SKM-1 treated with dmso at 0.1 percent for 144 hours (cell line): ENCODE measurements at regions not wholly inside any gene's neighbourhood (a gene's known extent, or its start where the extent isn't known, plus 50 kb on each side); places are given as distances from the start of the nearest gene placed in this dataset.
"Not testable (repeated sequence)": the region's sequence is repeated elsewhere in the genome, so short reads cannot be mapped to it uniquely, and the experiment has no call there.

ENCODE experiments used
- DNase-seq: peaks from one replicate; lab custom pipeline; 2025; ENCODE audit not compliant: unreplicated experiment; lab: John Stamatoyannopoulos, UW

DNA sequence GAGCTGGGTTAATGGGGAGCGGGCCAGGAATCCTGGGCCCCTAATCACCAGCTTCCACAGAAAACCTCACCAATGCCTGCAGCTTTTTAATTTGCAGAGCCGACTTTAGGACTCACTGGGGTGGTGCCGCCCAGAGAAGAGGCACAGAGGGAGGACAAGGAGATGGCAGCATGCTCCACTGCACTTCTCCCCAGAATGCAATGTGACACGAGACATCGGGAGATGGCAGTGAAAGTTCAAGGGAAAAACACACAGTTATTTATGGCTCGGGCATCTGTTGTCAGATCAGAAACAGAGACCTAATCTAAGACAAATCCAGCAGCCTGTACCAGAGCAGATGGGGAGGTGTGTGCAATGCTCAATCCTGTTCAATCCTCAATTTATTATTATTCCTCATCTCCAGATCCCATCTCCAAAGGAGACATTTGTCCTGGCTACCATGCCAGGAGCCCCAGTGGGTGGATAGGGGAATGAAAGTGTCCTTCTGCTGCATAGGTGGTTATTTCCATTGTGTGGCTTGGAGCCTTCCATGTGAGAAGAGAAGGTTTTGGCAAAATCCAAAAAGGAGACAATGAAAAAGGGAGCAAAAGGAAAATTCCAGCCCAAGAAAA is 250.0 kb downstream of the NXPE2 start:
- no peak for DNase-seq

DNA sequence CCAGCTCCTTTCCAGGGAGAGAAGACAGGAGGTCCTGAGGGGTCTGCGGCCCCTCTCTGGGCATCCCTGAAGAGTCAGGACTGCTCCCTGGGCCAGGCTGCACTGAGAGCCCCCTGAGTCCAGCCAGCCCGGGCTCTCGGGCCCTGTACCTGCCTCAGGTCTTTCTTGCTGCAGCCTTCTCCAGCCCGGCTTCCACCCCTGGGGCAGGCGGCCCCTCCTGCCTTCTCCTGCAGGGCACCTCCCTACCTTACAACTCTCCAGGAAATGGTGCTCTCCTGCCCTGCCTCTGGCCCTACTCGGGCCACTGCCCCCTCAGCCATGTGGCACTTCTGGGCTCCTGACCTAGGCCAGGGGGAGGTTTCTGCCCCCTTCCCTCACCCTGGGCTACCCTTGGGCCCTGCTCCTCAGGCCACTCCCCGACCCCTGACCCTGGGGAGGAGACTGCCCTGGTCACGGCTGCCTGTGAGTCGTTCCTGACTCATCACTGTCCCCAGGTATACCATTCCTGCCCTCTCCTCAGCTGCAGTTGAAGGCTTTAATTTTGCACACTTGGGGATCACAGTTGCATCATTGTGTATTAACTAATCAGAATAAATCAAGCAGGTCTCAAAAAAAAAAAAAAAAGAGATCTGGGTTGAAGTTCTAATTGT is 251.1 kb downstream of the NXPE2 start:
- DNase-seq = no peak

DNA sequence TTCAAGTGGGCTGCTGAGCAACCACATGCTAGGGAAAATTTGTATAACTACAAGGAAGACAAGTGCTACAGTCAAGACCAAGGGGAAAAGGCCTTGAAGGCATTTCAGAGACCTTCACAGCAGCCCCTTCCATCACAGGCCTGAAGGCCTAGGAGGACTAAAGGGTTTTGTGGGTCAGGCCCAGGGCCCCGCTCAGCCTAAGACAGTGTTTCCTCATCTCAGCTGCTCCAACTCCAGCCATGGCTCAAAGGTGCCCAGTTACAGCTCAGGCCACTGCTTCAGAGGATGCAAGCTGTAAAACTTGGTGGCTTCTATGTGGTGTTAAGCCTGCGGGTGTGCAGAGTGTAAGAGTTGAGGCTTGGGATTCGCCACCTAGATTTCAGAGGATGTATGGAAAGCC is 260.5 kb downstream of the NXPE2 start:
- DNase-seq = no peak

DNA sequence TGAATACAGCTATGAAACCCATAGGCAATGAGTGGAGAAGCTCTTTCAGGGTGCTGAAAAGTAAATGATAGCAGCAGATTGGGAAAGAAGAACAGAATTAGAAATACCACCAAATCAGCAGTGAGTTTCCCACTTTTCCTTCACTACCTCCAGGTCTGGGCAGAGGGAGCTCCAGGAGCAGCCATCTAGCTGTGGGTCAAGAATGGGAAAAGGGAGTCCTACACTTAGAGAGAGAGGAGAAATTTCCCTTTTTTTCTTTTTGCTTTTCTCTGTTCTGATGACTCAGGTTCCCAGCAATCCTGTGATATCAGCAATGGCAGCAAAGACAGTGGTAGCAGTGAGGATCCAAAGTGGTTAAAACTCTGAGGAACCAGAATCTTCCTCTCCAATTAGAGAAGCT is 263.9 kb downstream of the NXPE2 start:
- DNase-seq = no peak

DNA sequence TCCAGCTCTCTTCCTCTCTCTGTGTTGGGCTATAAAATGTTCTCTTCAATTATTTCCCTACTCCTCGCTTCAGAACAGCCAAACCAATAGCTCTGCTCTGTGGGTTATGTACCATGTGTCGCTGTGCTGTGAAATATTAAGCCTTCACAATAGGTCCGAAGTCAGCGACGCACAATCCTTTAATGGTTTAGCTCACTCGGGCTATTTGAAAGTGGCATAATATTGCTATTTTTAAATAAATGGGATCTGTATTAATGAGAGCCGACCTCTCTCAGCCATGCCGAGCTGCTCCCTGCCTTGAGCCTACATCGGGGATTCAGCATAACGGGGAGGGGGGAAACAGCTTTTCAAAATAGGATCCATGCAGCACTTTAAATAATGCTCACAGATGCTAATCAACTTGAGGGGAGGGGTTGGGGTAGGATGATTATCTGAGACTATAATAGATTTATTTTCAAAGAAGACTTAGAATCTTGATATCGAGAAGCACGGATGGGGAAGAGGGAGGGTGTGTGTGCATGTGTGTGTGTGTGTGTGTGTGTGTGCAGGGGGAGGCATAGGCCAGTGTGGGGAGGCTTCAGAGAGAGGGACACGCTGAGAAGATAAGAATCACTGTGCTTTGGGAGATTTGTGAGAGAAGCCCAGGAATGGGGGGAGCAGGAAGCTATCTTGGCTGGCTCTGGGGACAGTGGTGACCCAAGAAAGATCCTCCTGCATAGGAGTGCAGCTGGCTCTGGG is 271.5 kb downstream of the NXPE2 start:
- DNase-seq = no peak

DNA sequence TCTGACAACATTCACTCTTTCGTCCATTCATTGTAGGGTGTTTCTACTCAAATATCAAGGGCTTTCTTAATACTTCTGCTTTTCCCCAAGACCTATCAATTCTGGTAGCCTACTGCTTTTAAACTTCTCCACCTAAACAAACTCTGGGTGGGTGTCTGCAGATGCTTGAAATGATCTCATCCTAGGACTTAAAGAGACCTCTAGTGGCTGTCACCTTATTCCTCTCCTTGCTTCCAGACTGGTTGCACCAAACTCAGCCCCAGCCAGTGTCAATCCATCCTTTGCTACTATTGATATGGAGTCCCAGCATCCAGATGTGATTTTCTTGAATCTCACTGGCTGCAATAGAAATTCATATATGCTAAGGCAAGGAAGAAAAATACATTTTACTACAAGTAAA is 274.7 kb downstream of the NXPE2 start:
- DNase-seq = no peak

DNA sequence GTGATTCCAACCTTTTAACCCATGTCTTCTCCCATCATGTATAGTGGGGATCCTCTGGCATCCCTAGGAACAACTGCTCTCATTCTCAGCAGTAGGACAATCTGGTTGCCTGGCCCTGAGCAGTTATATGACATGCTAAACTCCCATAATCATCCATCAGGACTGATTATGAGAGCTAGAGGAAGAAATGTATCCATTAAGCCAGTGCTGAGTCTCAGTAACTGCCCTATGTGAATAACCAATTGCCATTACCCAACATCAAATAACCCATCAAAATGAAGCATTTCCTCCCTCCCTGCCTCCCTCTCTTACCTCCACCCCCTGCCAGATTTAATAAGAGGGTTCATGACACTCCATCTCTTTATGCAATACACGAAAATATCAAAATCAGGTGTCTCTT is 277.6 kb downstream of the NXPE2 start:
- no peak for DNase-seq

DNA sequence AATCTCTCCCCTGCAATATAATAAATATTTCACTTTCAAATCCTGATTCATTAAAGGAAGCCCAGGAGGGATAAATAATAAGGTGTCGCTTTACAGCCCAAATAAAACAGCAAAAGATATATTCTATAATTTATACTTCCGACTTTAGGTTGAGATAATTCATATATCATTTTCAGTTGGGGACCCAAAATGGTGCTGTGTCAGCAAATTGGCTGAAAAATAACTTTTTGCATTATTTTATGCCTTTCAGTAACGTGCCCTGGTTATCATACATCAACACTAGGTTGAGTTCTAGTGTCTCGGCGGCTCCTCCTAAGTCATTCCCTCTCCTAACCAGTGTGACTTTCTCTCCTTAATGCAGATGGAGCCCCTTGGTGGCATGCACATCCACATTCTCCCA is 278.2 kb downstream of the NXPE2 start:
- DNase-seq = no peak

DNA sequence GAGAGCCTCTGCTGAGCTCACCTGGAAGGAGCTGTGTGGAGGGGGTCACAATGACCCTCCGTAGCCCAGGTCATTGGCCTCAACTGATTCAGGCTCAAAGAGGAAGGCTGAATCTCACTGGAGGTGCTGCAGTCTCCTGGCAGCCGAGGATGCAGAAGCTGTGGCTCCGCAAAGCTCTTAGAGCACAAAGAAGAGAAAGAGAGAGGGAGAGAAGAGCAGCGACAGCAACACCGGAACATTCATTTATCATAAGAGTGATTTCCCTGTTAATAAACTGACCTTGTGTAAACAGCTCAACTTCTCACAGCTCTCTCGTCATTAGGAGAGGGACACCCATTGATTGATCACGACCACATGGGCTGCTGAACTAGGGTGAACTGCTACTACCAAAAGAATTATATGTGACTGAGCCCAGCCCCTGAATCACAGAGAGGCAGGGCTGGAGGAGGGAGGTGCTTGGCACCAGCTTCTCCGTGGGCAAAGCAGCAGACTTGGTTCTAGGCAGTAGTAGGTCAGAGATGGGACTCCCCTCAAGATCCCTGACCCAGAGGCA is 281.7 kb downstream of the NXPE2 start:
- no peak for DNase-seq

DNA sequence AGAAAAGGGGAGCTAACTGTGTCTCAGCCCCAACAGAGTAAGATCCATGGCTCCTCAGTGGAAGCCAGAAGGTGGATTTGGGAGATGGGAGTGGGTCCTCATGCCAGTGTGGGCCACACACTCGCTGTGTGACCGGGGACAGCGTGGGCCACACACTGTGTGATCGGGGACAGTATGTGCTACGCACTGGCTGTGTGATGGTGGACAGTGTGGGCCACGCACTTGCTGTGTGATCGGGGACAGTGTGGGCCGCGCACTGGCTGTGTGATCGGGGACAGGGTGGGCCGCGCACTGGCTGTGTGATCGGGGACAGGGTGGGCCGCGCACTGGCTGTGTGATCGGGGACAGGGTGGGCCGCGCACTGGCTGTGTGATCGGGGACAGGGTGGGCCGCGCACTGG is 282.5 kb downstream of the NXPE2 start:
- DNase-seq = not testable (repeated sequence)

DNA sequence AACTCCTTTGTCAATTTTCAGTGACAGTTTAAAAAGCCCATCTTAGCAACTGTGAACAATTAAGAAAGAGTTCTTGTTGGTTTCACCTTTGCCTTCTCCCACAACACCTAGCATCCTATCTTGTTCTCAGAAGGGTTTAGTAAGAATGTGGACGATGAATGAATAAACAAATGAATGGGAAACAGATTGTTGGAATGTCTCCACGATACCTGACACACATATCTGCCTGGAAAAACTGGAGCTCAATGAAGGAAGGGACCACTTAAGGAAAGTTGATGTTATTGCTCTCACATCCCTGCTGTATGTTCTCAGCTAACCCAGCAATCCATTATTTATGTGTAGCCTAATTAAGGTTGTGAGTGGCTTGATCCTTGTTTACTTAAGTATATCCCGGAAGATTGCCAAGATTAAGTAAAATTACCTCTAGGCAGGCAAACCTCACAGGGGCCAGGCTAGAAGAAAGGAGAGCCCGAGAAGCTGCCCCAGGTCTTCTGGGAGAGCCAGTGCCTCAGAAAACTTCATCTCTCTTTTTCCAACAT is 286.4 kb downstream of the NXPE2 start:
- no peak for DNase-seq

DNA sequence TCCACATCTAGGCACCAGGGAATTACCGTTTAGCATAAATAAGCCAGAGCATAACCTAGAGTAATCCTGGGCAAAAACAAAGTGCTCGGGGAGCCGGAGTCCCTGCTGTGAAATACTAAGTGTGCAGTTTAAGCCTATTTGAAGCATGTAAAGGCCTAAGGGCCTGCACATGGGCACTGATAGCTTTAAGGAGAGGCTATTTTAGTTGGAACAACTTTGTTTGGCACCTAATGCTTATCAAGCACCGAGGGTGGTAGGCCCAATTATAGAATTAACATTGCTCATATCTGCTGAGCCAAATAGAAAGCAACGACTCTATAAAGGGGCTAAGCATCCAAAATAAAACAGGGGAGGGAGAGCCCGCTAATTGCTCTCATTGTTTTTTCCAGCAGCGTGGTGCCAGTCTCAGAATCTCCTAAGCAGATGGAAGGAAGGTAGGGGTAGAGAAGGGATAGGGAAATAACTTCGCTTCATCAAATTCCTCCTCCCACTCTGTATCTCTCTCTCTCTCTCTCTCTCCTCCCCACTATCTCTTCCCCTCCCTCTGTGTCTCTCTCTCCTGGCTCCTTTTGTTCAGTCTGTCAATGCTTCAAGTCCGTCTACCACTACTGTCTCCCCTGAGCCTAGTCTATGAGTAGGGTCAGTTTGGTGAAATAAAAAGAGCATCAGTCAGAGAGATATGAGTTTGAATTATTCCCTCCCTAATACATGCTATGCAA is 292.8 kb downstream of the NXPE2 start:
- DNase-seq = no peak

DNA sequence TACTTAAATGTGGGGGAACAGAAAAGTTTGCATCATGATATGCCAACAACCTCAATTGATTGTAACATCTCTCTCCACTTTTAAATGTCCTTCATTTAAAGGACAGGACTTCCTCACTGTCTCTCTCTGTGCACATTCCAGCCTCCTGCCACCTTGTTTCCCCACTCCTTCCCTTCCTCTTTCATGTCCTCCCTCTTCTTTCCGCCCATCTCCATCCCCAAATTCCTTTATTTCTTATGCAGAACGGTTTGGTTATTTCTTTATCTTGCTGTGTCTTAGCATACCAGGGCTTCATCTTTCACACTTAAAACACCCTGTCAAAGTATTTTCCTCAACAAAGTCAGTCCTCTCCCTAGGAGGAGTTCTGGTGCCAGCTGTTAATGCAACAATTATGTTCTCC is 293.8 kb downstream of the NXPE2 start:
- DNase-seq = no peak

DNA sequence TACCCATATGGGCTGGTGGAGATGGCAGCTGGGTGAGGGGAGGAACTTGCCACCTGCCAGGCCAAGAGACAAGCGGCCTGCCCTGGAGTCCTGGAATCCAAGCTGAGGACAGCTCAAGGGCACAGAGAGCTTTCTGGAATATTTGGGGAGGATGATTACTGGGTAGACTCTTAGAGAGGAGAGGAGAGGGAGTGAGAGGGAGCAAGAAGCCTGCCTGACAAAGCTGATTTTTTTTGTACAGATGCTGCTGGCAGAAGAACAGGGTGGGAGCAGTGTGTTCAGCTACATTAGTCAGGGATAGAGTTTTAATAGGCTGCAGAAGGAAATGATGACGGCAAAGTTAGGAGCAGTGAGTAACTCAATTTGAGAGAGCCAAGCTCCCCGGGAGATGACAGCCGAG is 299.3 kb downstream of the NXPE2 start:
- DNase-seq = no peak

DNA sequence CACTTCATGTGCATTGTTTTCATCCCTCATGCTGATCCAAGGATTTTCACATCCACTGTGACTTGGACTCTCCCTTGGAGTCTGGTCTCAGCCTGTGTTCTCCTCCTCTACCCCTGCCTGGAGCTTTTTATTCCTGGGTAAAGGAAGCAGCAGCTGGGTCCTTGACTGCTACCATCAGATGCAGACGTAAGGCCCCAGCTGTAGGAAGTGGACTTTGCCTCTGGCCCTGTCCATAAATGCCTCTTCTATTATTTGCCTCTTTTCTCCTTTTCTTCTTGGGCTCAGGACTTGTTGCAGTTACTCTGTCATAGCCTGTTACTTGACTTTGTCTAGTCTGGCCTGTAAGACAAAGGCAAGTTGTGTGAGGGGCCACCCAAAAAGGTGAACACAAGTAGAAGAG is 303.8 kb downstream of the NXPE2 start:
- DNase-seq = no peak

DNA sequence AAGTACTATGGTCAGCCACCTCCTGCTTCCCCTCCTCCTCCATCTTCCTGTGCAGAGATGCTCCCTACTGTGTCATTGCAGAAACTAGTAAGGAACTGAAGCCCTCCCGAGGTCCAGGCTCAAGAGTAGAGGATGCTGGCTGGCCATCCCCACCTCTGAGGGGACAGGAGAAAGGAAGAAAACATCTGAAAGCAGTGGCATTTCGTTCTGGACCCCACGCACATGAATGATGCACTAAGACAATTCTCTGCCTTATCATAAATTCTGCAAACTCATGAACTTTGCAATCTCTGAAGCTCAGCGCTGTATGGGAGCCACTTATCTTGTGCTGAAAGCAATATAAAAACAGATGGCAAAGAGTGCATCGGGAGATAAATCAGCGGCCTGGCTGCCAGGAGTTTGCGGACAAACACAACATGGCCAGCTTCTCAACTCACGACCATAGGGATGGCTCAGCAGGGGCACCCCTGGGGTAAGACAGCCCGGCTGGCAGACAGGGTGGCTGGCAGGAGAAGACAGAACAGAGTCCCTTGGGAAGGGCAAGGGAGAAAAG is 306.4 kb downstream of the NXPE2 start:
- no peak for DNase-seq

DNA sequence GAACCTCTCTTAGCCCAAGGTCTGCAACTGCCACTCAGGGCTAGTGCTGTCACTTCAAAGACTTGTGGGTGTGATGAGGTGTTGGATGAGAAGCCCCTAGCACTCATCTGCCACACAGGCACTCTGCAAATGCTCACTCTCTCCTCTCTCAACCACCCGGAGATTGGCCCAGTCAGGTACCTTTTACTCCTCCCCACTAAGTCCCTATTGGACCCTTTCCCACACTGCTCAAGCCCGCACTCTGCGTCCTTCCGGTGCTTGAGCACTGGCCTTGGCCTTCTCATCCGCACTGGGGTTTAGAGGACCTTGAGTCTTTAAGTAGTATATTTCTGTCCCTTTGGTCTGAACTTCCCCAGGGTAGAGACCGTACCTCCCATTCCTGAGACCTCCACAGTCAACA is 308.0 kb downstream of the NXPE2 start:
- no peak for DNase-seq

DNA sequence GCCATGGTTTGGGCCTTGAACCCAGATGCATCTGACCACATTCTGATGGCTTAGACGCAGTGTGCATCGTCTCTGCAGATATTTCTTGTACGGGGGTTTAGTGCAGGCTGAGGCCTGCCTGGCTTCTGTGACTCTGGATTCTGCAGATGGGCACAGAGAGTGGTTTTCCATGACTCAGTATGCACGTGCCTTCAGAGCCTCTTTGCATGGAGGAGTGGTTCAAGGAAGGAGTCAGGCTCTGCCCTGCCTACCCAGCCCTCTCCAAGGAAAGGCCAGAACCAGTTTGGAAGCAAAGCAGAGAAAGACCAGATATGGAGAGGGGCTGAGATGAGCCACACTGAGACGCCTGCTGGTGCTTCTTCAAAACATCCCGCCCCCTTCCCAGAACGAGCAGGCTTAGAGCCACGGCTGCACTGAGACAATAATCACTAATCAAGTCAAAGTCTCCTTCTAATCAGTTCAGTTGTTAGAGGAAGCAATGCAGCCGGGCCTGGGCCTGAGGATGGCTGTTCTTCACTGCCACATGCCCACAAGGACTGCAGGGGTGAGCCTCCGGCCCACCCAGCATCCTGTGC is 308.9 kb downstream of the NXPE2 start:
- DNase-seq = no peak

DNA sequence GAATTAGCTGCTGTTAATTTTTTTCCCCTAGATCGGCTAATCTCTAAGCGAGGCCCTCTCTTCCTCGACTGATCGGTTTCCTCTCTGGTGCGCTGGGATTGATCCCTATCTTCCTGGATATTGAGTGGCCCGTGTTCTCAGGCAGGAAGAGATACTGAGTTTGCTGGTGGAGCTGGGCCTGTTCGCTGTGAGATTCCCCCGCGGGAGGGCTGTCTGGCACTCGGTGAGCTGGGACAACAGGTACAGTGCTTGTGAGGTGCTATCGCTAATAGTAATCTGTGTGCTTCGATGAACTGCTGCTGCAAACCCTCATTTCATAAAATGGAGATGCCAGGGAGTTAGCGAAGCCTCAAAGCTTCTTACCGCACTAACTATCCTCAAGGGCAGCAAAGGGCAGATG is 310.3 kb downstream of the NXPE2 start:
- DNase-seq = no peak

DNA sequence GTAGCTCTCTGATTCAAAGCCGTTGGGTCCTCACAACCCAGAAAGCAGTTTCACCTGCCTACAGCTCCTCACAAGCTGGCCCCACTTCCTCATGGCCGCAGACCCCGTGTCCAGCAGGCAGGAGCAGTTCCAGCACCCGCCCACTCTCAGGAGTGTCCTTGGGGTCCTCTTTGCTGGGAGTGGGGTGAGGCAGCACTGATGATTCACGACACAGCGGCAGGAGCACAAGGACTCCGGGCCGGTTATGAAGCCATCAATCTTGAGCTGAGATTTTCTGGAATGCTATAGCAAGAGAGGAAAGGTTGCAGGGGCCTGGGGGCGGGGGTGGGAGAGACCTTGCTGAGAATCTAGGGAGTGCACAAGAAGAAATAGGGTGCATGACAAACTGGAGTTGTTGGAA is 311.2 kb downstream of the NXPE2 start:
- no peak for DNase-seq

DNA sequence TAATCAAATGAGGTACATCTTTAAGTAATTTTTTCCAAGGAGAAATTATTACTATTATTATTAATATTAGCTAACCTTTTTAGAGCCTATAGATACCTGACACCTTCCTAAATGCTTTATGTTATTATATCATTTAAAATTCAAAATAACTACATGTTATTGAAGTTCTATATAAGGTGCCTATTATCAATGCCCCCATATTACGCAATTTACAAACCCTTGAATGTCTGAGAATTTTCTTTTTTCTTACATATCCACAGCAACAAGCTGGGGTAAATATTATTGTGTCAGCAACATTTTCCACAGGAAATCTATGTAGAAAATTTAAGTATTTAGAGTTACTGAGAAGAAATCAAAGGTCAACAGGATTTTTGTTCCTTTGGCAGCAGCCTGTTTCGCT is 327.3 kb downstream of the NXPE2 start:
- no peak for DNase-seq
